Activated naive CD8-positive, alpha-beta T cell treated with anti-CD3 and anti-CD28 coated beads, Interleukin-2, amount 10 ng/mL, durations not matched to agents 7 days and 5 days (primary cell): ENCODE measurements at regions not wholly inside any gene's neighbourhood (a gene's known extent, or its start where the extent isn't known, plus 50 kb on each side); places are given as distances from the start of the nearest gene placed in this dataset.

Experiments used
- ATAC-seq: fragments of 150-1000 bp; cut with Tn5 transposase; one replicate; pipeline ENCODE4 v1.10.0; 2021; ENCODE audit warnings: low read depth, moderate library complexity
- POLR2A ChIA-PET: fragments of 350-600 bp; sonication (Branson Sonifier 250); formaldehyde crosslinking; loops from one replicate; lab custom pipeline; 2021; ENCODE audit warnings: antibody characterized with exemption; lab: Charles Lee
- DNase-seq: peaks from one replicate; pipeline ENCODE4 v3.0.0; 2021
- H3K27ac Mint-ChIP-seq: one replicate; pipeline ENCODE4 v1.8.0; 2022; ENCODE audit warnings: mild to moderate bottlenecking, mixed read lengths
- H3K27me3 Mint-ChIP-seq: one replicate; pipeline ENCODE4 v1.8.0; 2022; ENCODE audit warnings: mild to moderate bottlenecking, moderate library complexity, mixed read lengths
- H3K36me3 Mint-ChIP-seq: one replicate; pipeline ENCODE4 v1.8.0; 2021; ENCODE audit warnings: mild to moderate bottlenecking, mixed read lengths
- H3K4me1 Mint-ChIP-seq: one replicate; pipeline ENCODE4 v1.8.0; 2021; ENCODE audit warnings: mixed read lengths
- H3K4me3 Mint-ChIP-seq: one replicate; pipeline ENCODE4 v1.8.0; 2022; ENCODE audit warnings: mild to moderate bottlenecking, moderate library complexity, mixed read lengths
- H3K9me3 Mint-ChIP-seq: one replicate; pipeline ENCODE4 v1.8.0; 2021; ENCODE audit warnings: mixed read lengths

GRCh38 chr2:60118061-60118460, 435.4 kb downstream of the BCL11A start:
- no peak overlapping the region for H3K27ac Mint-ChIP-seq
- H3K27me3 Mint-ChIP-seq, result peaks cover 10% of the 10 kb centered on the region
- POLR2A ChIA-PET, result no interaction called here
- H3K4me1 Mint-ChIP-seq, result no peaks in the 10 kb centered on the region
- no peak for ATAC-seq
- H3K9me3 Mint-ChIP-seq, result no peaks in the 10 kb centered on the region
- no peak overlapping the region for H3K4me3 Mint-ChIP-seq
- no peak for DNase-seq
- no peaks in the 10 kb centered on the region for H3K36me3 Mint-ChIP-seq

GRCh38 chr2:60116161-60116875, 437.1 kb downstream of the BCL11A start:
- H3K4me1 Mint-ChIP-seq, result no peaks in the 10 kb centered on the region
- no peak overlapping the region for H3K27ac Mint-ChIP-seq
- POLR2A ChIA-PET, result no interaction called here
- H3K36me3 Mint-ChIP-seq, result no peaks in the 10 kb centered on the region
- H3K4me3 Mint-ChIP-seq, result no peak overlapping the region
- no peak for ATAC-seq
- DNase-seq, result no peak
- peaks cover 10% of the 10 kb centered on the region for H3K27me3 Mint-ChIP-seq
- no peaks in the 10 kb centered on the region for H3K9me3 Mint-ChIP-seq

DNA sequence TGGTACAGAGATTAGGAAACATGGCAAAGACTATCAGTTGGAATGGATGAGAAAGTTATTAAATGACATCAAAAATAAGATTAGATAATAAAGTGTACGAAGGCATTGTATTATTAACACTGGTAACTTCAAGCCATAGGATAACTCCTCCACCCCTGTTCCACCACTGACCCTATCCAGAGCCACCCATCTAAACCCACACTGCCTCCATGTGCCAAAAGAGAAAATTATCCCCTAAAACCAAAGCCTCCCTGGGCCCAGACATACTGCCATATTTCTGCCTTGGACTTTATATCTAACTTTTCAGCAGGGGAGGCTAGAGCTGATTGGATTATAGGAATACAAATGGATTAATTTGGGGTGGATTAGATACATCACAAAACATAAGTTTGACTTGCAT, 443.7 kb downstream of the BCL11A start:
- H3K9me3 Mint-ChIP-seq, result no peaks in the 10 kb centered on the region
- no peak overlapping the region for H3K27ac Mint-ChIP-seq
- peaks cover 1% of the 10 kb centered on the region for H3K4me1 Mint-ChIP-seq
- POLR2A ChIA-PET, result no interaction called here
- no peaks in the 10 kb centered on the region for H3K36me3 Mint-ChIP-seq
- H3K27me3 Mint-ChIP-seq, result peaks cover 2% of the 10 kb centered on the region
- ATAC-seq, result no peak
- H3K4me3 Mint-ChIP-seq, result no peak overlapping the region
- DNase-seq, result no peak

DNA sequence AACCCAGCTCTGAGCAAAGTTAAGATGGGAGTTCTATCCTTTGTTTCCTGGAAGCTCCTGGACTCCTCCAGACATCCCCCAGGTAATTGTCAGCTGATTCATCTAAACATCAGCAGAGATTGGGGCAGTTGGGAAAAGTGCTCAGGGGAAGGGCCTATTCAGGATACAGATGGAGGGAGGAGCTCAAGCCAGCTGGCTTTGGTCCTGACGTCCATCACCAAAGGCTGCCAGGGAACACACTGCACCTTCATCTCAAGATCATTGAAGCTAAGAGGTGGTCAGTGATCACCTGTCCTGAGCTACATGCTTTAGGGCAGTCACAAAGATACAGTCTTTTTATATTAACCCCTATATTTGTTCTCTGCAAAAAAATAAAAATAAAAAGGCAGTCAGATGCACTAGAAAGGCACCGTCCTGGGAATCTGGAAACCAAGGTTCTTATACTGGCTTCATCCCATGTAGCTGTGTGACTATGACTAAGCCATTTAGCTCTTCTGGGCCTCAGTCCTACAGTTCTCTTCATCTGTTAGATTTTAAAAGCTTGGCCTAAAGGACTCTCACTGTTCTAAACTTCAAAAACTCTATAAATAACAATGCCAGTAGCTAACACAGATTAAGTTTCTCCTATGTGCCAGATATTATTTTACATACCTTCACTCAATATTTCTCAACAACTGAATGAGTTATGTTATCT, 446.5 kb downstream of the BCL11A start:
- H3K4me1 Mint-ChIP-seq, result peaks cover 6% of the 10 kb centered on the region
- peaks cover 3% of the 10 kb centered on the region for H3K27me3 Mint-ChIP-seq
- DNase-seq, result no peak
- no peak for ATAC-seq
- POLR2A ChIA-PET, result no interaction called here
- H3K9me3 Mint-ChIP-seq, result no peaks in the 10 kb centered on the region
- H3K4me3 Mint-ChIP-seq, result no peak overlapping the region
- H3K36me3 Mint-ChIP-seq, result no peaks in the 10 kb centered on the region
- no peak overlapping the region for H3K27ac Mint-ChIP-seq

DNA sequence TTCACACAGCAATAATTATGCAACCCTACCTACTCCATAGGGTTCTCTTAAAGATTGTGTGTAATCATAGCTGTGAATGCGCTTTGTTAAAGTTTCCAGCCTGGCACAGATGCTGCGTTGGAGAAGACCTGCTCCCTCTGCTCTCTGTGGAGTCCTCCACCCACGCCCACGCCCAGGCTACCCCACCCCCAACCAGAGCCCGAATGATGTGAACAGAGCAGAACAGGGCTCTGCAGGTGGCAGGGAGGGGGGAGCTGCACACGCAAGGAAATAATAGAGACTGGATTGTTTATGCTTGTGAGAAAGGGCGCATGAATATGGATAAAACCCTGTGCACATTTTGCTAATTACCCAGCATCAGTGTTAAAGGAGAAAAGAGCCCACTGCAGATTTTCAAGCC, 447.5 kb downstream of the BCL11A start:
- Mint-ChIP-seq H3K9me3 (no peaks in the 10 kb centered on the region), H3K27ac (no peak overlapping the region), H3K4me1 (peaks cover 6% of the 10 kb centered on the region), H3K36me3 (no peaks in the 10 kb centered on the region), H3K4me3 (no peak overlapping the region), H3K27me3 (peaks cover 3% of the 10 kb centered on the region)
- DNase-seq (no peak), ATAC-seq (no peak)
- POLR2A ChIA-PET, result no interaction called here

GRCh38 chr2:60104514-60105505, 448.6 kb downstream of the BCL11A start:
- H3K27me3 Mint-ChIP-seq, result peaks cover 3% of the 10 kb centered on the region
- no peak for DNase-seq
- POLR2A ChIA-PET, result no interaction called here
- H3K36me3 Mint-ChIP-seq, result no peaks in the 10 kb centered on the region
- peak; percentile 60 for ATAC-seq
- H3K4me3 Mint-ChIP-seq, result peak overlapping the region; percentile 75
- peaks cover 6% of the 10 kb centered on the region for H3K4me1 Mint-ChIP-seq
- peaks cover 2% of the 10 kb centered on the region for H3K9me3 Mint-ChIP-seq
- H3K27ac Mint-ChIP-seq, result no peak overlapping the region

GRCh38 chr2:60100034-60100433, 453.4 kb downstream of the BCL11A start:
- no peaks in the 10 kb centered on the region for H3K36me3 Mint-ChIP-seq
- POLR2A ChIA-PET, result no interaction called here
- no peak for ATAC-seq
- no peak overlapping the region for H3K4me3 Mint-ChIP-seq
- peaks cover 6% of the 10 kb centered on the region for H3K4me1 Mint-ChIP-seq
- no peak overlapping the region for H3K27ac Mint-ChIP-seq
- peaks cover 2% of the 10 kb centered on the region for H3K9me3 Mint-ChIP-seq
- no peak for DNase-seq
- peaks cover 3% of the 10 kb centered on the region for H3K27me3 Mint-ChIP-seq

- Mint-ChIP-seq H3K27me3 (peaks cover 3% of the 10 kb centered on the region), H3K4me3 (no peak overlapping the region), H3K27ac (no peak overlapping the region), H3K36me3 (no peaks in the 10 kb centered on the region), H3K4me1 (no peaks in the 10 kb centered on the region), H3K9me3 (peaks cover 2% of the 10 kb centered on the region)
- DNase-seq (no peak), ATAC-seq (no peak)
- POLR2A ChIA-PET, result no interaction called here
These were observed 454.5 kb downstream of the BCL11A start for GRCh38 chr2:60098996-60099395.

DNA sequence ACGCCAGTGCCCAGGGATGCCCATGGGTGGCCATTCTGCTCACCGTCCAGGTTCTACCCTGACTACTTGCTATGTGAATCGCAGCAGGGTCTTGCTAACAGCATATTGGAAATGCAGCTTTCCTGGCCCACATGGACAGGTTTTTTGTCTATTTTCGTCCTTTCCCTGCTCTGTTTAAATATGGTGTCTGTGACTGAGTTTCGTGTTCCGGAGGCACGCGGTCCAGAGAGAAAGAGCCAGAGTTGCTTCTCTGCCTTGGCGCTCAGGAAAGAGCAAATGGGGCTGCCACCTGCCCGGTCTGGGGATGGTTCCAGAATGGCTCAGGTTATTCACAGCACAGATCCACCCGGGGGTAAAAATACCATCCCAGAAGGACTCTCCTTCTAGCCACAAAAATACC, 456.2 kb downstream of the BCL11A start:
- no peaks in the 10 kb centered on the region for H3K4me1 Mint-ChIP-seq
- H3K27me3 Mint-ChIP-seq, result no peaks in the 10 kb centered on the region
- no peak overlapping the region for H3K4me3 Mint-ChIP-seq
- H3K36me3 Mint-ChIP-seq, result no peaks in the 10 kb centered on the region
- ATAC-seq (no peak), DNase-seq (no peak)
- no peak overlapping the region for H3K27ac Mint-ChIP-seq
- POLR2A ChIA-PET, result no interaction called here
- H3K9me3 Mint-ChIP-seq, result peaks cover 2% of the 10 kb centered on the region

DNA sequence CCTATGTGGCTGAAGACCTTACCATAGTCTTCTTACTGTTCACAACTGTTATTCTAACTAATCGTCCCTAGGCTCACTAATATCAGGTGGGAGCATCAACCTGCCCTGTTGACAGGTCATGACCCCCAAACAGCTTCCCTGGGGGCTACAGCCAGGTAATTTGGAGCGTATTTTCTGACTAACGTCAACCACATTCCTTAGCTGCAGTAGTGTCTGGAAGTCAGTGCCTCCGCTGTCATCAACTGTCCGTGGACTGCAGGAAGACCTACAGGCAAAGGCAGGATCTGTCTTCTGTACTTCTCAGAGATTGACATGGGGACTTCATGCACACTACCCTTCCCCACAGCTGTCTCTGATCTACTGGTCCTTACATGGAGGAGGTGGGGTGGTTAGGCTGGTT, 456.9 kb downstream of the BCL11A start:
- ATAC-seq, result no peak
- POLR2A ChIA-PET, result no interaction called here
- peaks cover 2% of the 10 kb centered on the region for H3K9me3 Mint-ChIP-seq
- no peaks in the 10 kb centered on the region for H3K4me1 Mint-ChIP-seq
- no peaks in the 10 kb centered on the region for H3K27me3 Mint-ChIP-seq
- no peaks in the 10 kb centered on the region for H3K36me3 Mint-ChIP-seq
- no peak overlapping the region for H3K4me3 Mint-ChIP-seq
- DNase-seq, result no peak
- H3K27ac Mint-ChIP-seq, result no peak overlapping the region

GRCh38 chr2:60095903-60096302, 457.6 kb downstream of the BCL11A start:
- Mint-ChIP-seq H3K9me3 (peaks cover 2% of the 10 kb centered on the region), H3K27ac (no peak overlapping the region), H3K27me3 (no peaks in the 10 kb centered on the region), H3K4me3 (no peak overlapping the region), H3K36me3 (no peaks in the 10 kb centered on the region), H3K4me1 (no peaks in the 10 kb centered on the region)
- DNase-seq, result no peak
- POLR2A ChIA-PET, result no interaction called here
- ATAC-seq, result no peak

- Mint-ChIP-seq H3K4me1 (no peaks in the 10 kb centered on the region), H3K27ac (no peak overlapping the region)
- no peak for ATAC-seq
These were observed 458.1 kb downstream of the BCL11A start for GRCh38 chr2:60095202-60095815.

DNA sequence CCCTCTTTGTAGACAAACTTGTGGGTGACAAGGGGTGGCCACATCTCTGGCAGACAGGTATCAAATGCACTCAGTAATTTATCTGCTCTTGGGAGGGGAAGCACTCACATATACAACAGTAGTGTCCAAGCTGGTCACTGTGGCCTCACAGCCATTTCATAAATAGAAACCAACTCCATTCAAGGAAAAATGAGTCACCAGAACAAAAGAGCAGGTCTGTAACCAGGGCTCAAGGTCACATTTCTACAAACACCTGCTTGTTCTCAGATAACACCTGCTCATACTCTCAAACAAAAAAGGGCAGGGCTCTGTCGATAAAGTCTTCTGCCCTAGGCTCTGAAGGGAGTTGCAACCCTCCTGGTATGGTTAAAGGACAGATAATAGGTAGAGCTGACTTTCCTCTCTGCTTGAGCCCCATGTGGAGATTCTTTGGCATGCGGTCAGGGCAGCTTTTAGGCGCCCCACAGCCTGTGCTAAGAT, 459.0 kb downstream of the BCL11A start:
- Mint-ChIP-seq H3K9me3 (no peaks in the 10 kb centered on the region), H3K4me1 (no peaks in the 10 kb centered on the region), H3K36me3 (no peaks in the 10 kb centered on the region), H3K4me3 (no peak overlapping the region), H3K27me3 (peaks cover 5% of the 10 kb centered on the region), H3K27ac (no peak overlapping the region)
- no peak for DNase-seq
- POLR2A ChIA-PET, result no interaction called here
- ATAC-seq, result no peak

More at GRCh38 chr2:60095202-60095815, 458.1 kb downstream of the BCL11A start:
- no peak overlapping the region for H3K4me3 Mint-ChIP-seq
- no peaks in the 10 kb centered on the region for H3K36me3 Mint-ChIP-seq
- POLR2A ChIA-PET, result no interaction called here
- H3K27me3 Mint-ChIP-seq, result no peaks in the 10 kb centered on the region
- H3K9me3 Mint-ChIP-seq, result no peaks in the 10 kb centered on the region
- DNase-seq, result no peak
